RKO (cell line): ENCODE measurements at regions not wholly inside any gene's neighbourhood (a gene's known extent, or its start where the extent isn't known, plus 50 kb on each side); places are given as distances from the start of the nearest gene placed in this dataset.
"Not testable (repeated sequence)": the region's sequence is repeated elsewhere in the genome, so short reads cannot be mapped to it uniquely, and the experiment has no call there.

Experiments used
- DNase-seq: peaks from one replicate; pipeline ENCODE4 v3.0.0-alpha.2; 2016; ENCODE audit warnings: low spot score

- DNase-seq, result not testable (repeated sequence)
Measured at GRCh38 chr5:176018598-176018997, 50.5 kb upstream of the THOC3 start.

GRCh38 chr5:176020852-176021251 is 52.7 kb upstream of the THOC3 start:
- DNase-seq, result not testable (repeated sequence)

- not testable (repeated sequence) for DNase-seq
Measured at GRCh38 chr5:176023535-176023934, 55.4 kb upstream of the THOC3 start.

- DNase-seq, result not testable (repeated sequence)
Measured at GRCh38 chr5:176029445-176029844, 61.3 kb upstream of the THOC3 start.

GRCh38 chr5:176030361-176031117 is 62.4 kb upstream of the THOC3 start:
- not testable (repeated sequence) for DNase-seq

- not testable (repeated sequence) for DNase-seq
Measured at GRCh38 chr5:176031118-176031510, 63.0 kb upstream of the THOC3 start.

GRCh38 chr5:176033186-176033585 is 65.1 kb upstream of the THOC3 start:
- not testable (repeated sequence) for DNase-seq

- DNase-seq, result not testable (repeated sequence)
Measured at GRCh38 chr5:176034407-176035200, 66.5 kb upstream of the THOC3 start.

- not testable (repeated sequence) for DNase-seq
Measured at GRCh38 chr5:176035201-176035530, 67.1 kb upstream of the THOC3 start.

GRCh38 chr5:176035816-176036308 is 67.7 kb upstream of the THOC3 start:
- not testable (repeated sequence) for DNase-seq

GRCh38 chr5:176036391-176036790 is 68.3 kb upstream of the THOC3 start:
- not testable (repeated sequence) for DNase-seq

GRCh38 chr5:176037190-176037589 is 69.1 kb upstream of the THOC3 start:
- DNase-seq, result not testable (repeated sequence)

GRCh38 chr5:176040105-176040801 is 72.1 kb upstream of the THOC3 start:
- DNase-seq, result not testable (repeated sequence)

GRCh38 chr5:176041248-176041994 is 73.3 kb upstream of the THOC3 start:
- DNase-seq, result not testable (repeated sequence)

GRCh38 chr5:176042020-176042658 is 74.0 kb upstream of the THOC3 start:
- DNase-seq, result not testable (repeated sequence)

GRCh38 chr5:176043252-176043829 is 75.2 kb upstream of the THOC3 start:
- not testable (repeated sequence) for DNase-seq

- not testable (repeated sequence) for DNase-seq
Measured at GRCh38 chr5:176043986-176044385, 75.9 kb upstream of the THOC3 start.

- not testable (repeated sequence) for DNase-seq
Measured at GRCh38 chr5:176044431-176044830, 76.3 kb upstream of the THOC3 start.

GRCh38 chr5:176045442-176045841 is 77.3 kb upstream of the THOC3 start:
- DNase-seq, result not testable (repeated sequence)

- DNase-seq, result not testable (repeated sequence)
Measured at GRCh38 chr5:176048671-176049070, 80.6 kb upstream of the THOC3 start.
